Astrocyte of the cerebellum (primary cell): ENCODE measurements at regions not wholly inside any gene's neighbourhood (a gene's known extent, or its start where the extent isn't known, plus 50 kb on each side); places are given as distances from the start of the nearest gene placed in this dataset.

Experiments
- DNase-seq: peaks from one replicate; pipeline ENCODE4 v3.0.0-alpha.2; 2011; ENCODE audit warnings: low read depth
- H3K4me3 ChIP-seq: 2 replicates; pipeline ENCODE4 v1.5.1; 2011; ENCODE audit warnings: mild to moderate bottlenecking, low read depth, low read length, moderate library complexity
- CTCF ChIP-seq: IDR thresholded peaks from 2 replicates; pipeline ENCODE4 v1.5.1; 2012; ENCODE audit warnings: low read length, low read depth, moderate library complexity, mild to moderate bottlenecking; ENCODE audit errors: missing control alignments
- in situ Hi-C: cut with HindIII; loops from 2 replicates; pipeline ENCODE4 v1.10.0; 2017; ENCODE audit warnings: low sequenced_read_pairs

- no peak overlapping the region for H3K4me3 ChIP-seq
- no peak for DNase-seq
- TF ChIP-seq CTCF: no peak
- in situ Hi-C loops: no loop called here
These were observed 84.3 kb downstream of the GATA6 start for GRCh38 chr18:22253676-22254075.

- H3K4me3 ChIP-seq: no peak overlapping the region
- DNase-seq: no peak
- in situ Hi-C loops: no loop called here
- TF ChIP-seq CTCF: no peak
These were observed 83.8 kb downstream of the GATA6 start for GRCh38 chr18:22253156-22253555.
